PC-3 (cell line): ENCODE measurements at regions not wholly inside any gene's neighbourhood (a gene's known extent, or its start where the extent isn't known, plus 50 kb on each side); places are given as distances from the start of the nearest gene placed in this dataset.

Source experiments
- ATAC-seq: fragments of 200-7000 bp; cut with Tn5 transposase; 2 replicates; pipeline ENCODE4 v1.9.1; 2020; ENCODE audit warnings: mild to moderate bottlenecking, moderate library complexity
- BruUV-seq: library from RNA; stranded (reverse); fragments of 400-500 nt; replicated peaks from 2 replicates; lab custom pipeline; 2021; lab: Mats Ljungman, UMichigan
- CTCF ChIA-PET: fragments of 300-600 bp; sonication (Branson Sonifier 250); formaldehyde crosslinking; loops from one replicate; lab custom pipeline; 2022; ENCODE audit warnings: antibody characterized with exemption; lab: Charles Lee
- POLR2A ChIA-PET: fragments of 300-600 bp; sonication (Branson Sonifier 250); formaldehyde crosslinking; loops from one replicate; lab custom pipeline; 2022; ENCODE audit warnings: antibody characterized with exemption; ENCODE audit not compliant: unreplicated experiment; lab: Charles Lee
- DNase-seq: peaks from one replicate; pipeline ENCODE4 v3.0.0-alpha.2; 2015
- H2AFZ ChIP-seq: fragments of 300-600 bp; sonication (generic); 2 replicates; pipeline ENCODE4 v1.6.0; 2016; ENCODE audit warnings: antibody characterized with exemption, low read length
- H3F3A ChIP-seq: fragments of 300-600 bp; sonication (generic); one replicate; pipeline ENCODE4 v1.6.0; 2017; ENCODE audit warnings: antibody characterized with exemption, low read length, control low read depth, mild to moderate bottlenecking; ENCODE audit not compliant: unreplicated experiment
- H3K27ac ChIP-seq: fragments of 300-600 bp; sonication (generic); 2 replicates; pipeline ENCODE4 v1.5.1; 2016; ENCODE audit warnings: mild to moderate bottlenecking, low read length
- H3K27me3 ChIP-seq: fragments of 300-600 bp; sonication (generic); 2 replicates; pipeline ENCODE4 v1.6.1; 2016; ENCODE audit warnings: low read length, mixed read lengths
- H3K36me3 ChIP-seq: fragments of 300-600 bp; sonication (generic); 2 replicates; pipeline ENCODE4 v1.6.1; 2016; ENCODE audit warnings: low read depth, mixed run types, low read length, mixed read lengths
- H3K4me1 ChIP-seq: fragments of 300-600 bp; sonication (generic); 2 replicates; pipeline ENCODE4 v1.5.1; 2016; ENCODE audit warnings: low read length; ENCODE audit not compliant: insufficient read depth
- H3K4me2 ChIP-seq: fragments of 300-600 bp; sonication (generic); 2 replicates; pipeline ENCODE4 v1.6.0; 2016; ENCODE audit warnings: low read length
- H3K4me3 ChIP-seq: fragments of 300-600 bp; sonication (generic); 2 replicates; pipeline ENCODE4 v1.5.1; 2016; ENCODE audit warnings: mild to moderate bottlenecking, low read length, mixed read lengths
- H3K79me2 ChIP-seq: fragments of 300-600 bp; sonication (generic); 2 replicates; pipeline ENCODE4 v1.6.1; 2017; ENCODE audit warnings: low read length, mixed read lengths
- H3K9ac ChIP-seq: fragments of 300-600 bp; sonication (generic); 2 replicates; pipeline ENCODE4 v1.6.0; 2016; ENCODE audit warnings: mild to moderate bottlenecking, low read length
- H3K9me2 ChIP-seq: fragments of 300-600 bp; sonication (generic); replicated peaks from 2 replicates; pipeline ENCODE4 v1.6.1; 2016; ENCODE audit warnings: mixed run types, low read length, mixed read lengths
- H3K9me3 ChIP-seq: fragments of 300-600 bp; sonication (generic); 2 replicates; pipeline ENCODE4 v1.6.1; 2016; ENCODE audit warnings: low read length, mixed read lengths
- H4K20me1 ChIP-seq: fragments of 300-600 bp; sonication (generic); 2 replicates; pipeline ENCODE4 v1.6.1; 2016; ENCODE audit warnings: low read length, mixed read lengths
- CTCF ChIP-seq: fragments of 300-600 bp; sonication (generic); conservative IDR thresholded peaks from 2 replicates; pipeline ENCODE4 v1.5.1; 2017; ENCODE audit warnings: antibody characterized with exemption, low read depth, mild to moderate bottlenecking, low read length
- EZH2 ChIP-seq: fragments of 300-600 bp; sonication (generic); IDR thresholded peaks from one replicate; pipeline ENCODE4 v1.6.1; 2017; ENCODE audit warnings: antibody characterized with exemption, mild to moderate bottlenecking, low read length; ENCODE audit not compliant: unreplicated experiment
- EZH2phosphoT487 ChIP-seq: fragments of 300-600 bp; sonication (generic); IDR thresholded peaks from 2 replicates; pipeline ENCODE4 v1.6.1; 2018; ENCODE audit warnings: mild to moderate bottlenecking, antibody characterized with exemption, low read length, borderline replicate concordance
- intact Hi-C: fragments of 100-400 bp; cut with micrococcal nuclease; formaldehyde crosslinking; loops from 2 replicates; pipeline ENCODE4 v1.9.0; 2023

GRCh38 chrX:40316502-40316901 lies 218.7 kb upstream of the BCOR start:
- BruUV-seq = no TSS peak
- intact Hi-C loops = no loop called here
- Histone ChIP-seq H3K4me1 (no peaks in the 10 kb centered on the region), H3K9me3 (no peaks in the 10 kb centered on the region), H2AFZ (no peak overlapping the region), H3K4me3 (no peak overlapping the region), H4K20me1 (no peaks in the 10 kb centered on the region), H3K36me3 (no peaks in the 10 kb centered on the region), H3F3A (no peaks in the 10 kb centered on the region), H3K27ac (no peak overlapping the region), H3K27me3 (peaks cover 35% of the 10 kb centered on the region), H3K9ac (no peak overlapping the region), H3K79me2 (no peaks in the 10 kb centered on the region), H3K4me2 (no peak overlapping the region), H3K9me2 (no peaks in the 10 kb centered on the region)
- no peak for TF ChIP-seq CTCF
- TF ChIP-seq EZH2 = no peak
- TF ChIP-seq EZH2phosphoT487 = no peak
- no peak for DNase-seq
- no peak for ATAC-seq
- CTCF ChIA-PET = no interaction called here
- POLR2A ChIA-PET = no interaction called here

- peaks cover 23% of the 10 kb centered on the region for H3K27me3 ChIP-seq
- CTCF ChIA-PET = no interaction called here
- BruUV-seq = no TSS peak
Observed at GRCh38 chrX:40314070-40314469, 216.3 kb upstream of the BCOR start.

DNA sequence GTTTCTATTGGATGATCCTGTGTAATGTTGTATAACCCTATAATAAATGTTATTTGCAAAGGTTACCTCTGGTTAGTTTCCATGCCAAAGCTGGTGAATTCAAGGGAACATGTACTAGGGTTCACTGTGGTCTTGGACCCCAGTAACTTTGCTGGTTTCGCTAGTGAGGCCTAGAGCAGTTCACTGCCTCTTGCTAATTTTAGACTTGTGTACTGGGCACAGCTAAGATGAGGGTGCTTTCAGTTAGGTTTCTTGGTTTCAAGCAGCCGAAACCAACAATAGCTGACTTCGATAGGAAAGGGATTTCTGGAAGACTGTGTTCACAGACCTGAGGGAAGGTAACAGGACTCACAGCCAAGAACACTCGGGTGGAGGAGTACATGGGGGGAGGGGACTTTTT lies 215.5 kb upstream of the BCOR start:
- TF ChIP-seq EZH2 = no peak
- TF ChIP-seq EZH2phosphoT487 = no peak
- TF ChIP-seq CTCF = no peak

More at GRCh38 chrX:40314070-40314469, 216.3 kb upstream of the BCOR start:
- Histone ChIP-seq H3K4me2 (no peak overlapping the region), H3K9me3 (no peaks in the 10 kb centered on the region), H3K9me2 (no peaks in the 10 kb centered on the region), H2AFZ (no peak overlapping the region), H3K79me2 (no peaks in the 10 kb centered on the region), H3K4me1 (no peaks in the 10 kb centered on the region), H3K9ac (no peak overlapping the region), H3K27ac (no peak overlapping the region), H3K4me3 (no peak overlapping the region), H4K20me1 (no peaks in the 10 kb centered on the region), H3F3A (no peaks in the 10 kb centered on the region), H3K36me3 (no peaks in the 10 kb centered on the region)
- intact Hi-C loops = no loop called here
- POLR2A ChIA-PET = no interaction called here
- ATAC-seq (no peak), DNase-seq (no peak)
- TF ChIP-seq CTCF (peak; percentile 23; the same call in 1 of the 2 replicates), EZH2 (no peak)

More for the DNA sequence above, 215.5 kb upstream of the BCOR start:
- Histone ChIP-seq H3K4me2 (no peak overlapping the region), H3K27ac (no peak overlapping the region), H3F3A (no peaks in the 10 kb centered on the region), H3K9me2 (no peaks in the 10 kb centered on the region), H3K9me3 (no peaks in the 10 kb centered on the region), H2AFZ (no peak overlapping the region), H3K4me3 (no peak overlapping the region), H3K79me2 (no peaks in the 10 kb centered on the region), H4K20me1 (no peaks in the 10 kb centered on the region), H3K27me3 (peaks cover 15% of the 10 kb centered on the region), H3K4me1 (no peaks in the 10 kb centered on the region), H3K9ac (no peak overlapping the region), H3K36me3 (no peaks in the 10 kb centered on the region)
- no TSS peak for BruUV-seq
- CTCF ChIA-PET = no interaction called here
- POLR2A ChIA-PET = no interaction called here
- DNase-seq (no peak), ATAC-seq (no peak)
- intact Hi-C loops = no loop called here
